HepG2 (cell line): ENCODE measurements at regions not wholly inside any gene's neighbourhood (a gene's known extent, or its start where the extent isn't known, plus 50 kb on each side); places are given as distances from the start of the nearest gene placed in this dataset.

ENCODE experiments used
- DNMT3B ChIP-seq: conservative IDR thresholded peaks from 2 replicates; pipeline ENCODE4 v1.6.1; 2016; ENCODE audit warnings: missing biosample characterization, control low read depth
- FOXA1 ChIP-seq, 2 experiments: fragments of 450-650 bp in 1 of 2; sonication (generic) in 1 of 2; formaldehyde crosslinking in 1 of 2; IDR thresholded peaks; 2 replicates each; pipeline versions ENCODE4 v1.4.0 to v1.6.1; 2016 to 2020; ENCODE audit warnings: missing genetic modification reagents in 1 of 2
- KLF6 ChIP-seq: IDR thresholded peaks from 2 replicates; pipeline ENCODE4 v1.8.0; 2016; ENCODE audit warnings: missing biosample characterization, missing genetic modification reagents
- MZF1 ChIP-seq: sonication (generic); formaldehyde crosslinking; IDR thresholded peaks from 2 replicates; pipeline ENCODE4 v1.8.1; 2023; ENCODE audit warnings: mild to moderate bottlenecking, missing genetic modification reagents, borderline replicate concordance
- PHF8 ChIP-seq: sonication (generic); formaldehyde crosslinking; IDR thresholded peaks from 2 replicates; pipeline ENCODE4 v1.5.0; 2020; ENCODE audit warnings: missing genetic modification reagents
- TCF7L2 ChIP-seq: IDR thresholded peaks from 2 replicates; pipeline ENCODE4 v1.6.1; 2011; ENCODE audit warnings: mild to moderate bottlenecking, low read depth, low read length, moderate library complexity
- ZBTB8A ChIP-seq: sonication (generic); formaldehyde crosslinking; IDR thresholded peaks from 2 replicates; pipeline ENCODE4 v1.4.0; 2020; ENCODE audit warnings: mild to moderate bottlenecking, low read depth, missing genetic modification reagents, borderline replicate concordance
- TF ChIP-seq, protein P1 (sequence below), 2 experiments: IDR thresholded peaks; 2 replicates each; pipeline ENCODE4 v1.6.1; 2011 to 2012; ENCODE audit warnings: low read length in 2 of 2, borderline replicate concordance in 1 of 2, low read depth in 1 of 2, mild to moderate bottlenecking in 1 of 2, moderate library complexity in 1 of 2

DNA sequence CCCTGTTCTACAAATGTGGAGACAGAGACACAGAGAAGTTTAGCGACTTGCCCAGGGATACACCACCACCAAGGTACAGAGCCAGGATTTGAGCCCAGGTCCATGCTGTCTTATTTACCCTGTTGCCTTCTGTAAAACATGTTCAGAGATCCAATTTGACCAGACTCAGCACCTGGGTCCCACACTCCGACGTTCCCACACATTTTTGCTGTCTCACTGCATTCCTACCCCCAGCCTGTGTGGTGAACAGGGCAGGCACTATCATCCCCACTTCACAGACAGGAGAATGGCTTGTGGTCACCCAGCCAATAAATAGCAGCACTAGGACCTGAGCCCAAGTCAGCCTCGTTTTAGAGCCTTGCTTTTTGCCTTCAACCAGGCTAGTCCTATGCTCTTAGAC is 102.8 kb downstream of the PJA1 start:
- TF ChIP-seq ZBTB8A (CRISPR knock-in tag) (no peak), FOXA1 (IDR thresholded peaks at IDR 0.05) (no peak), FOXA1 (CRISPR knock-in tag; IDR thresholded peaks at IDR 0.05) (no peak), PHF8 (no peak), TCF7L2 (no peak), MZF1 (CRISPR knock-in tag) (no peak), DNMT3B (CRISPR knock-in tag) (no peak), KLF6 (CRISPR knock-in tag) (no peak)
- TF ChIP-seq, protein P1, sequence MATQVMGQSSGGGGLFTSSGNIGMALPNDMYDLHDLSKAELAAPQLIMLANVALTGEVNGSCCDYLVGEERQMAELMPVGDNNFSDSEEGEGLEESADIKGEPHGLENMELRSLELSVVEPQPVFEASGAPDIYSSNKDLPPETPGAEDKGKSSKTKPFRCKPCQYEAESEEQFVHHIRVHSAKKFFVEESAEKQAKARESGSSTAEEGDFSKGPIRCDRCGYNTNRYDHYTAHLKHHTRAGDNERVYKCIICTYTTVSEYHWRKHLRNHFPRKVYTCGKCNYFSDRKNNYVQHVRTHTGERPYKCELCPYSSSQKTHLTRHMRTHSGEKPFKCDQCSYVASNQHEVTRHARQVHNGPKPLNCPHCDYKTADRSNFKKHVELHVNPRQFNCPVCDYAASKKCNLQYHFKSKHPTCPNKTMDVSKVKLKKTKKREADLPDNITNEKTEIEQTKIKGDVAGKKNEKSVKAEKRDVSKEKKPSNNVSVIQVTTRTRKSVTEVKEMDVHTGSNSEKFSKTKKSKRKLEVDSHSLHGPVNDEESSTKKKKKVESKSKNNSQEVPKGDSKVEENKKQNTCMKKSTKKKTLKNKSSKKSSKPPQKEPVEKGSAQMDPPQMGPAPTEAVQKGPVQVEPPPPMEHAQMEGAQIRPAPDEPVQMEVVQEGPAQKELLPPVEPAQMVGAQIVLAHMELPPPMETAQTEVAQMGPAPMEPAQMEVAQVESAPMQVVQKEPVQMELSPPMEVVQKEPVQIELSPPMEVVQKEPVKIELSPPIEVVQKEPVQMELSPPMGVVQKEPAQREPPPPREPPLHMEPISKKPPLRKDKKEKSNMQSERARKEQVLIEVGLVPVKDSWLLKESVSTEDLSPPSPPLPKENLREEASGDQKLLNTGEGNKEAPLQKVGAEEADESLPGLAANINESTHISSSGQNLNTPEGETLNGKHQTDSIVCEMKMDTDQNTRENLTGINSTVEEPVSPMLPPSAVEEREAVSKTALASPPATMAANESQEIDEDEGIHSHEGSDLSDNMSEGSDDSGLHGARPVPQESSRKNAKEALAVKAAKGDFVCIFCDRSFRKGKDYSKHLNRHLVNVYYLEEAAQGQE (IDR thresholded peaks at IDR 0.05; ENCODE audit: borderline replicate concordance in 1 of 2, low read depth in 1 of 2, low read length in 2 of 2) = no peak
